Stimulated activated CD4-positive, alpha-beta T cell treated with anti-CD3 and anti-CD28 coated beads, Interleukin-12 subunit alpha, Interleukin-12 subunit beta, amount 100 ng/mL, for 4 hours (primary cell): ENCODE measurements at regions not wholly inside any gene's neighbourhood (a gene's known extent, or its start where the extent isn't known, plus 50 kb on each side); places are given as distances from the start of the nearest gene placed in this dataset.

ENCODE experiments used
- DNase-seq: peaks from one replicate; pipeline ENCODE4 v3.0.0-alpha.2; 2020

DNA sequence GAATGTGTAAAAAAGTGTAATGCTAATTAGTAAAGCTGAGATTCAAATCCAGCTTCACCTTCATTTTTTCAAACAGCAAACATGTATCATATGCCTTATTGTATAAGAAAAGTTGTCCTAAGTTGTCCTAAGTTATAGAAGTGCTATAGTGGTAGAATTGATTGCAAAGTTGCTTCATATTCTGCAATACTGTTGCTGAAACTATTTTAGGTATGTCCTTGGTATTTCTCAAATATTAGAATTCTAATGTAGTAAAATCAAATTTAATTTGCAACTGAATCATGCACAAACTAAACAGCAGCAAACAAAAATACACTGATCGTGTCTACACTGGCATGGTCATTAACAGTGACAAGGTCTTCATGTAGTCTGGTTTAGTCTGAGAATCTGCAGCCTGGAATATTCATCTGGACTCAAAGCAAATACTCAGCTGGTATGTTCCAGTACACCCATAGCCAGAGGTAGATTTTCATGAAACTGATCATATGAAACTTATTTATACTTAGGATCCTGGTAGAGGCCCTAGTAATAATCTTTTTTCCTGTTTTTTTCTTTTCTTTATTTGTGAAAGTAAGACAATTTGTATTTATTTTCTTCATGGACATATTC lies 555.6 kb upstream of the ZEB2 start:
- DNase-seq = no peak

DNA sequence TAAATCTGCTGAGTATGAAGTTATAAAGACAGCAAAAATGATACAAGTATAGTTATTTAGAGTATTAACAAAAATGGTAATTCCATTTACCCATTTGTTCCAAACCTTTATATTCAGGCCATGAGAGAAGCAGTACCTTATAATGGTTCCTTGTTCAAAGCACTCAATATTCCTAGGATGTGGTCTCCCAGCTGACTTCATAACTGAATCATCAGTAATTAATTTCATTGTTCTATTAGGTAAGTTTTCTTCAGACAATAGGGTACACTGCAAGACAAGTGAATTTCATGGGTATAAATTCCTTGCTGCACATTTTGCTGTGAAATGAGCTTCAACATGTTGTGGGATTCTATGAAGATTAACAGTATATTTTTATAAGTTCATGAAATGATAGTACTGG lies 550.8 kb upstream of the ZEB2 start:
- DNase-seq = no peak

DNA sequence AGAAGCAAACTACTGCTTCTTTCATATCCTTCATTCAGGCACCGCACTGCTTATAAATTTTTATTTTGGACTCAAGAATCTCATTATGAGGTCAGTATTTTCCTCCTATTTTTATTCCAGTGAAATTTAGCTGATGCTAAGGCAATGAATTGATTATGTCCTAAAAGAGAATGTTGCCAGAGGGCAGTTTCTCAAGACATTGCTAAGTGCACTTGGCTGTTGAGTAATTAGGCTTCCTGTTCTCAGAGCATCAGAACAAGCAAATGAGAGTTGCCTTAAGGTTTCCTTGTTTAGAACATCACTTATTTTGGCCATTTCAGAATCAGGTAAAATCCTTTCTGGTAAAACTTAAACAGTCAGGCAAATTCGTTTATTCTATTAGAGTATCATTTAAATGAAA lies 548.6 kb upstream of the ZEB2 start:
- DNase-seq = no peak

DNA sequence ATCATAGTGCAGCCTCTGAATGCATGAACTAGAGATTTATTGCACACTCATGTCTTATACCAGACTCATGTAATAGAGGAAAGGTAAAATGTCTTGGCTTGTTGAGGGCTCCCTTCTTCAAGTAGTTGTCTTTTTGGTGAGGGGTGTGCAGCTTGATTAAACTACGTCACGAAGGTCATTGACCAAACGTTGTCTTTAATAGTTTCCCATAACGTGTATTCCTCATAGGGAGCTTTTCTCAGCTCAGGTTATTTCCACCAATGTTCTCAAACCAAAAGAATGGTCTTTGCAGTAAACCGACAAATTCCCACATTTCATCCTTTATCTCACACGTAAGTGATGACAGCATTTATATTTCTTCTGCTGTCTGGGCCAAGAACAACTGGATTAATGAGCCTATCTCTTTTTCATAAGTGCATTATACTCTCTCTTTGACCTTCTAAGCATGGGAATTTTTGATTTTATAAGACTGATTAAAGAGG lies 547.7 kb upstream of the ZEB2 start:
- DNase-seq = no peak

DNA sequence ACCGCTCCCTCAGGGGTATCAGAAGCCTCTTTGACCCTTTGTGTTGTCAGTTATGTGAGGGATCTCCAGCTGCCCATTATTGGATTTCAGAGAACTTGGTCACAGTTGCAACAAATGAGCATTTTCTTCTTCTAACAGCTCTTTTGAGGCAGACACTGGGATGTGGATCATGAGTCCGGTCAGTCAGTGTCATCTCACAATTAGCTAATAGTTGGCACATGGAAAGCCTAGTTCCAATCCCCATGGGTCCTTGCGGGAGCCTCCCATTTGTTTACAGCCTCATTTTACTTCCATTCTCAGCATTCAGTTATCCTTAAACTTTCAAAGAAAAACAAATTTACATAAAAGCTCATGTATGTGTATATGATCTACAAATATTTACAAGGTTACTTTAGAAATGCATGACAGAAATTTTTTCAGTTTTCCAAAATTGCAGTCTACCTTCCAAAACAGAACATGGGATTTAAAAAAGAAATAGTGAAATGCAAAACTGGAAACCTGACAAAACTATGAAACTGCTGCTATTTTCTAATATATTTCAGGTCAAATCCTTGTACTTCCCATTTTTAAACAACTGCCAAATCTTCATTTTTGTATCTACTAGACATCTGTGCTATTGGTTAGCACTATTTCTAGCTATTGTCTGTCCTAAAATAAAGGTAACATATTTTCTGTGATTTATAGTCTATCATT lies 547.1 kb upstream of the ZEB2 start:
- DNase-seq = no peak

DNA sequence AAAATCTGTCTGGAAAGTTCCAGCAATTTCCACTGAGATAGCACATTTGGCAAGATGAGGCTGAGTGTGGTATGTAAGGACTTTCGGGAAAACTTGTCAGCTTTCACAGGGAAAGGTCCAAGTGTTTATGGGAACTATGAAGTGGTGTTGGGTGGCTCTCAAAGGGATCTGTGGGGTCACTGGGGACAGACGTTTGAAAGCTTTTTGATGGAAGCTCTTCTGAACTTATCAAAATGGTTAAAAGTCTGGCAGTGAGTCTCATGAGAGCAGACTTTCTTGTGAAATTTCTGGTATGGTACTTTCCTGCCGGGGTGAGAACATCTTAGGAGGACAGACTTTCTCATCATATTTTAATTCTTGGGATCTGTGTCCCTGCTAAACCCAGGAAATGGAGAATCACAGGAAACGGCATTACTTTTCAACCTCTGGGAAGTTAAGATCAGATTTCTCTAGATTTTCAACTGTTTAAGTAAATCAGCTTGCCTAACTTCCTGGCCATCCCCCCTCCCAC lies 546.3 kb upstream of the ZEB2 start:
- DNase-seq = no peak

DNA sequence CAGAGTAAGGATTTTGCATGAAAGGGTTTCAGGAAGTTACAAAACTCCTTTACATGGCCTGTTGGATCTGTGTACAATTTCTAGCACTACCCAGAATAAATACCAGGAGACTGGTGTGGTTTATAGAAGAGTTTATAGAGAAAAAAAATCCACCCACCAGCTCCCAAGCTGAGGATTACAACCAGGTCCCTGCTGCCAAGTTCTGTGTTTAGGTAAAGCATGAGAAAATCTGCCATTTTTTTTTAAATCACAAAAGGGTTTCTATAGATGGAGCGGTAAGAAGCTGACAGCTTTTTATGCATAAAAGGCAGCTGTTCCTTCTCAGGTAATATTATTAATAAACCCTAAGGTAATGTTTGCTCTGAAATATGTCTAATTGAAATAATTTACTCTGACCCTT lies 545.4 kb upstream of the ZEB2 start:
- DNase-seq = no peak

DNA sequence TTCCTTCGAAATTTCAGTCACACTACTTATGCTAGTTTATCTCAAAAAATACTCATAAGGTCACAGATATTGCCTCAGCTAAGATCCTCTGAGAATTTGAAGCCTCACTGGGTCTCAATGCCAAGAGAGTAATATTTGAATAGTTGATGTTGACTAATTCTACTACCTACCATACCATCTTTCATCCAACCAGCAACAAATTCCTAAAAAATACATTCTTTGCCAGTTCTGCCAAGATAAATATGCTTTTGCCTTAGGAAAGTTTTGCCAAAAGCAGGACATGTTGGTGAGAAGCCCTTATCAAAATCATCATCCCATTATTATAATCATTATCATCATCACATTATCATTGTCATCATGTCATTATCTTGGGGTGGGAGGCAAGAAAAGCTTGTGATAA lies 544.6 kb upstream of the ZEB2 start:
- no peak for DNase-seq

DNA sequence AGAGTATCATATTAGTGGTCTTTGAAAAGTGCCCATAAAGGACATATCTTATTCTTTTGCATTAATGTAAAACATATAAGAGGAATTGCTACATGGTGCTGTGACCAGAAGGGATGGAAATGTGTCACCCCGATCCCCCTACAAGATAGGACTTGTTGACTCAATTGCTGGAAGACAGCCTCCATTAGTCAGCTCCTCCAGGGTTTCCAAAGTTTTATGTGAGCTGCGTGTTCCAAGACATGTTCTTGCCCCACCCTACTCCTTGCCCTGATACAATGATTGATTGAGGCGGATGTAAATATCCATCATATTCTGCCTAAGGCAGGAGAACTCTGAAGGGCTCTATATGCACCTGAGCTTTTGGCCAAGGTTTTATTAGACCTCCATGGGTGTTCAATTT lies 541.0 kb upstream of the ZEB2 start:
- no peak for DNase-seq

DNA sequence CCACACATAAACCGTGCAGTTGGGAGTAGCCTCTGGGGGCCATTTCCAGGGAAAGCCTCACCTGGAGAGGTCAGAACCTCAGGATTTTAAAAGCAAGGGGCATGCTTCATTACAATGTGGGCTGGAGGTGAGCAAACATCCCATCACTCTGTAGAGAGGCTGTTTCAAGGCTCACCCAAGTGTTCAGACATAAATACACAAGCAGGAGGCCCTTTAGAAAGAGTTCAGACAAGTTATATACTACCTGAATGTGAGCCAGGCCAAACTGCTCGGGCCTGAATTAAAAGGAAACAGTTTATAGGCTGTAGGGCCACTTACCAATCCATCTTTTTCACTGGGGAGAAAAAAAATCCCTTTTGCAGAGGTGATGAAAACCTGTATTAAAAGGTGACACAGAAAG lies 540.0 kb upstream of the ZEB2 start:
- DNase-seq = no peak

DNA sequence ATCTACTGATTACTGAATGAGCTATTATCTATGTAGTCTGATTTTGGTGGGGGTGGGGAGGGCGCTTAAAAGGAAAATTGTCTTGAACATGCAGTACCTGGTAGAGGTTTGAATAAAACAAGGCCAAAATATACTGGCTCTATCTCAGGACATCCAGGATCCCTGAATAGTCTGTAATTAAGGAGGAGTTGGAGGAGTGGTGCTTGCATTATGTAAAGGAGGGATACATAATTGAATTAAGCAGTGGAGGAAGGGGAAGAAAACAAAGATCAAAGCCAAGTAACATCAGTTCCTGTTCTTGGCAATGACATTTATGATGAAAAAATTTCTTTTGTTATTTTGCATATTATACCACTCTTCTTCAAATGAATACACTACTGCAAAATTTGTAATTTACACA lies 539.4 kb upstream of the ZEB2 start:
- no peak for DNase-seq

DNA sequence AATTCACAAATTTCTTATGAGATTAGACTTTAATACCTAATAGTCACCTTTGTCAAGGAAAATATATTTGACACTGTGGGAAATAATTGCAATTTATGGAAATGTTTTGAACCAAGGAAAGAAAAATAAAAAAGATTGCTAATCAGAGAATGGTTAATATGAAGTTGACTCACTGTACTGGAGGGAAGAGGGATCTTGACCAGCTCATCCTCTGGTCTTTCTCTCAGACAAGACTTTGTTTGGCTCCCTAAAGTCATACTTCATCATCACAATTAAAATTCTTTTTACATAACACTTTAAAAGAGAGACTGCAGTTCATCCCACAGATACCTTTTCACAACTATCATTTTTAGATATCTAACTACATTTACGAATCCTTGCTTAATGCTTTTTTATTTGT lies 538.5 kb upstream of the ZEB2 start:
- DNase-seq = no peak

DNA sequence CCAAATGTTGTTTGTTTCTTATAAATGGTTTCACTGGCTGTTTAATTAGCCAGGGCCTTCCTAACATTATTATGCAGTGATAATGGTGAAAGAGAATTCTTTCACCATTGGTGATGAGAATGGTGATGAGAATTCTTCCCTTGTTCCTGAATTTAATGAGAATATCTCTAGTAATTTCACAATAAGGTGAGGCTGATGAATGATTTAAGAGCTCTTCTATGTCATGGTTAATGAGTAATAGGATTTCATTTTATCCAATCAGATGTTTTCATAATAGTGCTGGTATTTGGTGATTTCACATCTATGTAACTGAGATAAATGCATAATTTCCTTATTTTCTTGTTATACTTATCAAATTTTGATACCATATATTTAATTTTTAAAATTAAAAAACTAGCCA lies 535.7 kb upstream of the ZEB2 start:
- DNase-seq = no peak

DNA sequence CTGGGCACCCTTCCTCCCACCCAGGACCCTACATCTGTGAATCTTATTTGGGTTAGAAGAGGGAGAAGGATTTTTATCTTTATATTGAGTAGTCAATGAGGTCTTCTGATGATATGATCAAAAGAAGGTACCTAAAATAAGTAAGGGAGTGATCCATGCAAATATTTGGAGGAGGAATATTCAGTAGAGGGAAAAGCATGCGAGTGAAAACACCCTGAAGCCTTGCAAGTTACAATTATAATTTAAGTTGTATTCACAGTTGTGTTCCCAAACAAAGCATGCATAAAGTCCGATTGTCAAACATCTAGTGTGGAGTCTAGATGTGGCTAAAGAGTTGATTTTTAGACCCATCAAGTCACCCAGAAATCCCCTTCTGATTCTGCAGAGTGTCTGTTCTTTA lies 530.2 kb upstream of the ZEB2 start:
- DNase-seq = no peak

DNA sequence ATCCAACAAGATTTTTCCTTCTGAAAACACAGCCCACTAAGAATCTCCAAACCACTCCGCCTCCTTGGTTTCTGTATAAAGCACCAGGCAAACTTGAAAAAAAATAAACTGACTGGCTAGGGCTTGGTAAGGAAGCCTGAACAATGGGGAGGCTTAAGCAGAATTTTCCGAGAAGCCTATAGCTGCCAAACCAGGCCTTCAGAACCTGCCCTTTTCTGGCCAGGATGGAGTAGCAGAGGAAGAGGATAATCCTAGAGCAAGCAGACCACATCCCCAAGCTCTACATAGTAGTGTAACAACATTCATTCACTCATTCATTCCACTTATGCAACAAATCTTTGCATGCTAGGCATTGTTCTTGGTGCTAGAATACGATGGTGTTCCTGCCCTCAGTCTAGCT lies 529.6 kb upstream of the ZEB2 start:
- DNase-seq = no peak

DNA sequence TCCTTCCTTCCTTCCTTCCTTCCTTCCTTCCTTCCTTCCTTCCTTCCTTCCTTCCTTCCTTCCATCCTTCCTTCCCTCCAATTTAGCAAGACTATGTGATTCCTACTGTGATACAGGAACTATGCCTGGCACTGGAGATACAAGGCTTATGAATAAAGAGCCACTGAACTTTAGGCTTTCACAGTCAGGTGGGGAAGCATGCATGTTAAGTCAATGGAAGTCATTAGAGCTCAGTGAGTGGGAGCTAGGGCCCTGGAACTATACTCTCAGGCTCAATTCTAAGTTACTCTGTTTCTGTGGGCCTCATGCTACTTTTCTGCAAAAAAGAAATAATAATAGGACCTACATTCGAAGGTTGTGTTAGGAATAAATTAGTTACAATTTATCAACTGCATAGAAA lies 527.6 kb upstream of the ZEB2 start:
- no peak for DNase-seq

DNA sequence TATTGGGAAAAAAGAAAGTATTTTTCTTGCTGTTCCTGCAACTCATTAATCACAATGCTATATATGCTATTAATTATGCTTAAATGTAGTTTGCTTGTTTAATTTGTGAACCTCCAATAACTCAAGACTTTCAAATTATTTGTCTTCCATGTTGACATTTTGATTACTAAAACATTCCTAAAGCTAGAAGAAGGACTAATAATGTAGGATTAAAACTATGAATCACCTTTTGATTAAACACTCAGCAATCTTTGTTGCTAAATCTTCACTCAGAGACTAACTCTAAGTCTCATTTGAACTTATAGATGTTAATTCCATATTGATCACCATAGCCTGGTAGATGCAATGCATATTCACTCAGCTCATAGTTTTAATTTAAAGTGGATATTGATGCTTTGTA lies 524.6 kb upstream of the ZEB2 start:
- DNase-seq = no peak

DNA sequence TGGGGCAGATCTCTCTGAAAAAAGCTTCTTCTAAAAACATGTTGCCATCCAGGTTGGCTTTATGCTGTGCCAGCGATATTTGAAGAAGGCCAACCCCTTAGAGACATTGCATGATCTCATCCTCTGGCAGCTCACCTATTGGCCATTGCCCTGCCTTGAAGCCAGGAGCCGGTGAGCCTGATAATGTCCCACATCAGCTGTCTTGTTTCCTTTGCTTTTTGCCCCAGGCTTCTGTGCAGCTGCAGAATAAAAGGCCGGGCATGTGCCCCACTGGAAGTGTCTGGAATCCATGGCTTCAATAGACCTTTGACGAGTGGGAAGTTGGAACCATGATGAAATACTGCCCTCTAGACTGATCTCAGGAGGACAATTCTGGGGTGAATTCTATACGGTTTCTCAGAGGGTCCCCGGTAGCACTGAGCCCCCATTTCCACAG lies 523.5 kb upstream of the ZEB2 start:
- no peak for DNase-seq

DNA sequence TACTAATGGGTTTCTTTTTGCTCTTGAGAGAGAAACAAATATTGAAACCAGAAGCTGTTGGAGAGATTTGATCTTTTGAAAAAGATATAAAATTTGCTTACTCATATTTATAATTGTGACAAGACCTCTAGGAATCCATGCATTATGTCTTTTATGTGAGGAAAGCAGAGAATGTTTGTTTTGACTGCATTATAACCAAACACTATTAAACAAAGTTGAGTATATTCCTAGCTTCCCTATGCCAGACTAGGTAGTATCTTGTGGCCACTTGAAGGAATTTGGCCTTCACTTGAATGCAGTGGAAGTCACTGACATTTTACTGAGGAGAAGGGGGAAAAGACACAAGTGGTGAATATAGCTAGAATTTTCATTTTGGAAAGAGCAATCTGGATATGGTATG lies 521.8 kb upstream of the ZEB2 start:
- no peak for DNase-seq

DNA sequence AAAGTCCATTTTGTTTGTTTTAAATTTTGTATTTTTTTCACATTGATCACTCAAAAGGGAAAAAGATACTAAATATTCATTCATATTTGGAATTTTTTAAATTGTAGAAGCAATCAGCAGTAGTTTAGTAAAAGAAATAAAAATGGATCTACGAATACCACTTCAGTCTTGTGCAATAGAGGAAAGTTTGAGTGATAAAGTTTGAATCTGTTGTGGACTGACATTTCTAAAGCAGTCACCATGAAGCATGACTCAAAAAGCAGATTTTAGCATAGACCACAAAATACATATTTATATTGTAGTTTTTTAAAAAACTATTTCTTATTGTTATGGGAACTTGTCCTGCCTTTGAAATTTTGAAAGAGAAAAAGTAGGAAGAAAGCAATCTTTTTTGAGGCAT lies 520.5 kb upstream of the ZEB2 start:
- DNase-seq = no peak

DNA sequence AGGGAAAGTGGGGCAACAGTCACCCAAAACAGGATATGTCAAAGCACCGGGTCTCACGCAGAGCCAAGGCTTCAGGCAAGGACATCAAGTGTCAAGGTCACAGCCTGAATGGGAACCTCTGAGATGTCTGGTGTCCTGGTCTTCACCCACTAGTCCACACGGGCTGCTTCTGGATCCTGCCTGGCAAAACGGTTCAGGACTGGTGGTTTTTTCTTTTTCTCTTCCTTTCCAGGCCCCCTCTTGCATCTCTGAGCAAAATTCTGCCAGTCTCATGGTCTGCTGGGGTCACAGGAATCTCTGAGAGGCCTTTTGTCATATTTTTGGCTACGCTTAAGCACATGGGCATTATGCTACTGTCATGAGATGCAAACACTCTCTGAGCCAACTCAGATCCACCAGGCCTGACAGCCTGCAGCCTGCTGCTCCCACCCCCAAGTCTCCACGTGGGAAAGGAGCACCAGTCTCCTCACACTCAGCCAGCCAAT lies 518.2 kb upstream of the ZEB2 start:
- DNase-seq = no peak

DNA sequence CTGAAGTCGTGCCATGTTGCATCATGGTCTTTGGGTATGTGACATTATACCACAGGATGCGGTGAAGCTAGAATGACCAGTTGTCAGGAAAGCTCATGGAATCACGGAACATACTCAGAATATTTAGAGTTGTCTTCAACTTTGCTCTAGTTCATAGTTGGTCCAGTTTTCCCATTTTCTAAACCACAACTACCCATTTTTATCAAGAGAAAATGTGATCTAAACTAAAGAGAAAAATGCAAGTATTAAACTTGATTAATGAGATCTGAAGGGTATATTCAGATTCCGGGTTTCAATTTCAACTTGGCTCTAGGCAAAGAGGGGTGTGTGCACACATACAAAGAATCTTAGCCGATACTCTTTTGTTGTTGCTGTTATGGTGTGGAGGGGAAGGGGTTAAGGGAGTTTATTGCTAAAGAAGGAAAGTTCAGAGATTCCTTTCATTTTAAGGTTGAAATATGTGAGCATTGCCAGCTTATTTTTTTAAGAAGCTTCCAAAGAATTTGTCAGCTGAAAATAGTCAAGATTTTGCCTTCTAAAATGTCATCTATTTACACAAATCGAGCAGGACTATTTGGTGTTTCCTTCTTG lies 516.6 kb upstream of the ZEB2 start:
- DNase-seq = no peak

DNA sequence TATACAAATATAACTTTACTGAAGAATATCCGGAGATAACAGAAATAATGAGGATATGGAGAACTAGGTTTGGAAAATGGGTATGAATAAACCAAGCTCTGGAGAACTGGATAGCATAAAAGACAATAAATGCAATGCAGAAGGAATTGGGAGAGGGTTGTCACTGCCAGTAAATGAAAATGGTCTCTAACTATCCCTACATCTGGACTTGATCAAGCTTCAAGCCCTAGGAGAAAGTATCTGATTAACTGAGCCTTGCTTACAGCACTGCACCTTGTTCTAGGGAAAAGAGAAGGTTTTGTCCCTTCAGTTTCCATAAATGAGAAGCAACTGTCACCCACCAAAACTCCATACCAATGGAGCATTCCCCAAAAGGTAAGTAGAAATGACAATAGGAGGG lies 514.6 kb upstream of the ZEB2 start:
- no peak for DNase-seq

DNA sequence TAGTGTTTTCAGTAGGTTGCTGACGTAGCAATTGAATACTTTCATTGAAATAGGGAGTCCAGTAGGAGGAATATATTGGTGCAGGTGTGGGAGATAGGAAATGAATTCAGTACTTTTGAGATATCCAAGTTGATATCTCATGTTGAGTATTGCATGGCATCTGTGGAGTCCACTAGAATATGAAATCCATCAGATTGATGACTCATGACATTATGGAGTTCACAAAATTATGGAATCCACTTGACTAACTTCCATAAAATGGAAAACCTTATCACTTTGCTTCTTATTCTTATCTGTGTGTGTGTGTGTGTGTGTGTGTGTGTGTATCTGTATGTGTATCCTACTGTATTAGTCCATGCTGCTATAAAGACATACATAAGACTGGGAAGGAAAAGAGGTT lies 513.5 kb upstream of the ZEB2 start:
- no peak for DNase-seq
